ENCODE measurements at regions not wholly inside any gene's neighbourhood (a gene's known extent, or its start where the extent isn't known, plus 50 kb on each side); places are given as distances from the start of the nearest gene placed in this dataset.

GRCh38 chr21:28769683-28770082 is 223.0 kb downstream of the LTN1 start:
- POLR2A ChIA-PET, result interaction anchor here (0.9 kb wide), 1 partner anchor 49 kb away, joined by 3 read pairs; no protein-coding TSS in a partner anchor
- H2AFZ ChIP-seq (ENCODE audit: low read depth, low read length), result no peak overlapping the region
- H4K20me1 ChIP-seq (replicated peaks; ENCODE audit: control insufficient read depth, insufficient read depth, low read length), result no peaks in the 10 kb centered on the region
- CTCF ChIA-PET (ENCODE audit: low intra/inter-chr PET ratio), result no interaction called here
- no TSS peak for BruUV-seq (replicated peaks)
- no peaks in the 10 kb centered on the region for H3K9me3 ChIP-seq (replicated peaks; ENCODE audit: control insufficient read depth, insufficient read depth, low read depth, low read length)
- FAIRE-seq (no peak), DNase-seq (ENCODE audit: extremely low read depth in 1 of 4, low spot score in 3 of 4) (no peak), ATAC-seq (no peak)
- no peaks in the 10 kb centered on the region for H3K9me1 ChIP-seq (ENCODE audit: control insufficient read depth, insufficient read depth, low read length)
- no peaks in the 10 kb centered on the region for H3K27me3 ChIP-seq (ENCODE audit: control insufficient read depth in 2 of 2, insufficient read depth in 2 of 2, low read length in 2 of 2)
- H3K79me2 ChIP-seq (ENCODE audit: control insufficient read depth, insufficient read depth, low read length), result no peaks in the 10 kb centered on the region
- H3K9ac ChIP-seq (ENCODE audit: insufficient read depth in 1 of 2, low read depth in 2 of 2, low read length in 2 of 2), result no peak overlapping the region
- TF ChIP-seq CUX1 (CRISPR knock-in tag; IDR thresholded peaks at IDR 0.05), result no peak
- TF ChIP-seq DLX4 (CRISPR knock-in tag; IDR thresholded peaks at IDR 0.05), result no peak
- no peak for TF ChIP-seq ZBTB7A (IDR thresholded peaks at IDR 0.05; ENCODE audit: borderline replicate concordance, control insufficient read depth, low read depth, low read length)
- TF ChIP-seq ZBTB12 (CRISPR knock-in tag; IDR thresholded peaks at IDR 0.05), result no peak
- TF ChIP-seq DPF2 (IDR thresholded peaks at IDR 0.05), result no peak
- TF ChIP-seq, protein P1, sequence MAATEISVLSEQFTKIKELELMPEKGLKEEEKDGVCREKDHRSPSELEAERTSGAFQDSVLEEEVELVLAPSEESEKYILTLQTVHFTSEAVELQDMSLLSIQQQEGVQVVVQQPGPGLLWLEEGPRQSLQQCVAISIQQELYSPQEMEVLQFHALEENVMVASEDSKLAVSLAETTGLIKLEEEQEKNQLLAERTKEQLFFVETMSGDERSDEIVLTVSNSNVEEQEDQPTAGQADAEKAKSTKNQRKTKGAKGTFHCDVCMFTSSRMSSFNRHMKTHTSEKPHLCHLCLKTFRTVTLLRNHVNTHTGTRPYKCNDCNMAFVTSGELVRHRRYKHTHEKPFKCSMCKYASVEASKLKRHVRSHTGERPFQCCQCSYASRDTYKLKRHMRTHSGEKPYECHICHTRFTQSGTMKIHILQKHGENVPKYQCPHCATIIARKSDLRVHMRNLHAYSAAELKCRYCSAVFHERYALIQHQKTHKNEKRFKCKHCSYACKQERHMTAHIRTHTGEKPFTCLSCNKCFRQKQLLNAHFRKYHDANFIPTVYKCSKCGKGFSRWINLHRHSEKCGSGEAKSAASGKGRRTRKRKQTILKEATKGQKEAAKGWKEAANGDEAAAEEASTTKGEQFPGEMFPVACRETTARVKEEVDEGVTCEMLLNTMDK (IDR thresholded peaks at IDR 0.05; ENCODE audit: borderline replicate concordance, insufficient read depth, low read depth, low read length, poor library complexity, severe bottlenecking), result no peak
- no peak for TF ChIP-seq SIX5 (IDR thresholded peaks at IDR 0.05; ENCODE audit: borderline replicate concordance in 1 of 2, insufficient read depth in 1 of 2, low read depth in 1 of 2, low read length in 2 of 2)
- no peak for TF ChIP-seq FOS (IDR thresholded peaks at IDR 0.05; ENCODE audit: extremely low read depth, insufficient read length)
- TF ChIP-seq ZNF699 (CRISPR knock-in tag; IDR thresholded peaks at IDR 0.05; ENCODE audit: insufficient replicate concordance), result no peak
- no peak for TF ChIP-seq ADNP (tag; IDR thresholded peaks at IDR 0.05)
- TF ChIP-seq BRD4 (IDR thresholded peaks at IDR 0.05), result no peak
- H3K4me1 ChIP-seq (replicated peaks in 1 of 2; ENCODE audit: control insufficient read depth in 2 of 2, insufficient read depth in 2 of 2, low read length in 2 of 2), result no peaks in the 10 kb centered on the region
- H3K4me3 ChIP-seq, result no peak overlapping the region
- in situ Hi-C loops (cut with MboI) (no loop called here), intact Hi-C loops (cut with micrococcal nuclease) (no loop called here)
- no peak overlapping the region for H3K4me2 ChIP-seq (ENCODE audit: insufficient read depth, low read length)
- no peak overlapping the region for H3K27ac ChIP-seq (ENCODE audit: extremely low read depth, low read depth, low read length)
- H3K36me3 ChIP-seq (ENCODE audit: control insufficient read depth, insufficient read depth, low read length), result no peaks in the 10 kb centered on the region
